Mesenchymal stem cell (in vitro differentiated cells and primary cell): ENCODE measurements at regions not wholly inside any gene's neighbourhood (a gene's known extent, or its start where the extent isn't known, plus 50 kb on each side); places are given as distances from the start of the nearest gene placed in this dataset.

Experiments
- DNase-seq: peaks from one replicate; pipeline ENCODE4 v3.0.0-alpha.2; 2013
- H2AFZ ChIP-seq: one replicate; pipeline ENCODE4 v1.6.1; 2013; ENCODE audit warnings: low read depth, mild to moderate bottlenecking, control low read depth, inconsistent platforms, low read length, moderate library complexity
- H2AK5ac ChIP-seq: 2 replicates; pipeline ENCODE4 v1.6.1; 2013; ENCODE audit warnings: low read length, moderate library complexity, mild to moderate bottlenecking, inconsistent platforms; ENCODE audit not compliant: severe bottlenecking
- H2BK120ac ChIP-seq: one replicate; pipeline ENCODE4 v1.6.1; 2013; ENCODE audit warnings: low read depth, mild to moderate bottlenecking, inconsistent platforms, low read length, moderate library complexity
- H2BK12ac ChIP-seq, 2 experiments: one replicate each; pipeline ENCODE4 v1.6.1; 2013; ENCODE audit warnings: inconsistent platforms in 2 of 2, low read length in 2 of 2, mild to moderate bottlenecking in 2 of 2, moderate library complexity in 2 of 2, control low read depth in 1 of 2
- H2BK15ac ChIP-seq: one replicate; pipeline ENCODE4 v1.6.1; 2013; ENCODE audit warnings: mild to moderate bottlenecking, low read depth, inconsistent platforms; ENCODE audit not compliant: poor library complexity, severe bottlenecking
- H2BK5ac ChIP-seq: 2 replicates; pipeline ENCODE4 v1.6.1; 2013; ENCODE audit warnings: low read depth, mild to moderate bottlenecking, low read length, control low read depth, inconsistent platforms; ENCODE audit not compliant: poor library complexity, severe bottlenecking
- H3K14ac ChIP-seq, 2 experiments: one replicate each; pipeline ENCODE4 v1.6.1; 2013; ENCODE audit warnings: inconsistent platforms in 2 of 2, low read length in 2 of 2, control low read depth in 1 of 2, mild to moderate bottlenecking in 1 of 2, moderate library complexity in 1 of 2
- H3K18ac ChIP-seq, 2 experiments: one replicate each; pipeline ENCODE4 v1.6.1; 2013; ENCODE audit warnings: inconsistent platforms in 2 of 2, low read length in 2 of 2, control low read depth in 1 of 2, low read depth in 1 of 2, mild to moderate bottlenecking in 1 of 2
- H3K23ac ChIP-seq, 2 experiments: one replicate each; pipeline ENCODE4 v1.6.1; 2013; ENCODE audit warnings: inconsistent platforms in 2 of 2, low read length in 2 of 2, mild to moderate bottlenecking in 2 of 2, moderate library complexity in 2 of 2, control low read depth in 1 of 2
- H3K27ac ChIP-seq: 2 replicates; pipeline ENCODE4 v1.5.1; 2013; ENCODE audit warnings: mild to moderate bottlenecking, moderate library complexity, low read length, control low read depth, inconsistent platforms; ENCODE audit not compliant: poor library complexity, severe bottlenecking
- H3K27me3 ChIP-seq, 2 experiments: 2 replicates each; pipeline versions ENCODE4 v1.6.1 to v1.7.0; 2013; ENCODE audit warnings: low read length in 2 of 2, mild to moderate bottlenecking in 2 of 2, moderate library complexity in 2 of 2, control low read depth in 1 of 2, inconsistent platforms in 1 of 2; ENCODE audit not compliant: control insufficient read depth in 1 of 2, insufficient read depth in 1 of 2
- H3K36me3 ChIP-seq, 2 experiments: 2 replicates each; pipeline versions ENCODE4 v1.6.1 to v1.7.0; 2013; ENCODE audit warnings: low read length in 2 of 2, control low read depth in 1 of 2, inconsistent platforms in 1 of 2, low read depth in 1 of 2, mild to moderate bottlenecking in 1 of 2; ENCODE audit not compliant: insufficient read depth in 2 of 2, control insufficient read depth in 1 of 2
- H3K4ac ChIP-seq, 2 experiments: one replicate each; pipeline ENCODE4 v1.6.1; 2013; ENCODE audit warnings: inconsistent platforms in 2 of 2, low read length in 2 of 2, mild to moderate bottlenecking in 2 of 2, moderate library complexity in 2 of 2, control low read depth in 1 of 2, low read depth in 1 of 2
- H3K4me1 ChIP-seq: 2 replicates; pipeline ENCODE4 v1.6.1; 2013; ENCODE audit warnings: low read depth, low read length, control low read depth; ENCODE audit not compliant: control insufficient read depth, insufficient read depth
- H3K4me2 ChIP-seq: 2 replicates; pipeline ENCODE4 v1.6.1; 2013; ENCODE audit warnings: low read length, mild to moderate bottlenecking, inconsistent platforms; ENCODE audit not compliant: poor library complexity, severe bottlenecking
- H3K4me3 ChIP-seq, 2 experiments: 2 replicates each; pipeline versions ENCODE4 v1.5.1 to v1.7.0; 2013; ENCODE audit warnings: low read length in 2 of 2, mild to moderate bottlenecking in 2 of 2, control low read depth in 1 of 2, low read depth in 1 of 2; ENCODE audit not compliant: insufficient read depth in 1 of 2
- H3K79me1 ChIP-seq: replicated peaks from 2 replicates; pipeline ENCODE4 v1.6.1; 2013; ENCODE audit warnings: mild to moderate bottlenecking, control low read depth, low read length, inconsistent platforms; ENCODE audit not compliant: poor library complexity, severe bottlenecking
- H3K9ac ChIP-seq: 2 replicates; pipeline ENCODE4 v1.7.0; 2013; ENCODE audit warnings: mild to moderate bottlenecking, low read length, moderate library complexity
- H3K9me3 ChIP-seq: 2 replicates; pipeline ENCODE4 v1.7.0; 2013; ENCODE audit warnings: mild to moderate bottlenecking, low read length; ENCODE audit not compliant: control insufficient read depth
- H4K8ac ChIP-seq: one replicate; pipeline ENCODE4 v1.6.1; 2013; ENCODE audit warnings: inconsistent platforms, mild to moderate bottlenecking, low read length, moderate library complexity
- H4K91ac ChIP-seq: one replicate; pipeline ENCODE4 v1.6.1; 2013; ENCODE audit warnings: mild to moderate bottlenecking, low read length, inconsistent platforms
- WGBS: methylation state at CpG from one replicate; pipeline ENCODE4 v1.1.7; 2013; ENCODE audit warnings: mixed read lengths; 5-methylcytosine and 5-hydroxymethylcytosine counted together

GRCh38 chr13:63696055-63696454 lies 2280.4 kb upstream of the PCDH20 start:
- Histone ChIP-seq H3K4me3 (no peak overlapping the region), H2BK120ac (no peak overlapping the region), H2AFZ (no peak overlapping the region), H3K14ac (no peak overlapping the region), H3K4ac (no peak overlapping the region), H4K8ac (no peak overlapping the region), H2BK5ac (no peak overlapping the region), H3K36me3 (no peaks in the 10 kb centered on the region), H3K18ac (no peak overlapping the region), H2BK15ac (no peak overlapping the region), H3K79me1 (no peaks in the 10 kb centered on the region), H3K4me2 (no peak overlapping the region), H4K91ac (no peak overlapping the region), H2BK12ac (no peak overlapping the region), H3K23ac (no peak overlapping the region), H3K4me1 (no peaks in the 10 kb centered on the region), H3K9me3 (no peaks in the 10 kb centered on the region), H3K27me3 (no peaks in the 10 kb centered on the region), H3K27ac (no peak overlapping the region), H2AK5ac (no peak overlapping the region), H3K9ac (no peak overlapping the region)
- peak; percentile 68 for DNase-seq

DNA sequence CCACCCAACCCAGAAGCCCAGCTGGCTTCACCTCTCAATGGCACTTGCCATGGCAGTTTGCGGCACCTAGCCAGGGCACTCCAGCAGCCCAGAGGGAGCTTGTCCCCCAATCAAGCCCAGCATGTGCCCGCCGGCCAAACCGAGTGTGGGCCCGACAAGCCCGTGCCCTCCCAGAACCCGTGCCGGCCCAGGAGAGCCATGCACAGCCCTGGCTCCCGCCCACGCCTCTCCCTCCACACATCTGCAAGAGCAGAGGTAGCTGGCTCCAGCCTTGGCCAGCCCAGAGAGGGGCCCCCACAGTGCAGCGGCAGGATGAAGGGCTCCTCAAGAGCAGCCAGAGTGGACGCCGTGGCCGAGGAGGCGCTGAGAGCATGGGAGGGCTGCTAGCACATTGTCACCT lies 2278.0 kb upstream of the PCDH20 start:
- no peak overlapping the region for H2AFZ ChIP-seq
- no peaks in the 10 kb centered on the region for H3K4me1 ChIP-seq
- no peak overlapping the region for H2BK5ac ChIP-seq
- no peak overlapping the region for H3K14ac ChIP-seq
- H2BK120ac ChIP-seq = no peak overlapping the region
- H4K91ac ChIP-seq = no peak overlapping the region
- H2BK12ac ChIP-seq = peak overlapping the region in 1 of 2 experiments; percentile 17
- H2BK15ac ChIP-seq = no peak overlapping the region
- H3K4ac ChIP-seq = no peak overlapping the region
- H3K18ac ChIP-seq = no peak overlapping the region
- no peak overlapping the region for H2AK5ac ChIP-seq
- no peak overlapping the region for H3K4me2 ChIP-seq
- H3K23ac ChIP-seq = no peak overlapping the region
- no peak for DNase-seq
- H3K79me1 ChIP-seq = no peaks in the 10 kb centered on the region
- no peaks in the 10 kb centered on the region for H3K27me3 ChIP-seq
- no peaks in the 10 kb centered on the region for H3K9me3 ChIP-seq
- WGBS = 97% methylated on average over 15 of the region's 15 CpGs
- no peak overlapping the region for H3K9ac ChIP-seq
- no peaks in the 10 kb centered on the region for H3K36me3 ChIP-seq
- H3K4me3 ChIP-seq = no peak overlapping the region
- H4K8ac ChIP-seq = no peak overlapping the region
- no peak overlapping the region for H3K27ac ChIP-seq

DNA sequence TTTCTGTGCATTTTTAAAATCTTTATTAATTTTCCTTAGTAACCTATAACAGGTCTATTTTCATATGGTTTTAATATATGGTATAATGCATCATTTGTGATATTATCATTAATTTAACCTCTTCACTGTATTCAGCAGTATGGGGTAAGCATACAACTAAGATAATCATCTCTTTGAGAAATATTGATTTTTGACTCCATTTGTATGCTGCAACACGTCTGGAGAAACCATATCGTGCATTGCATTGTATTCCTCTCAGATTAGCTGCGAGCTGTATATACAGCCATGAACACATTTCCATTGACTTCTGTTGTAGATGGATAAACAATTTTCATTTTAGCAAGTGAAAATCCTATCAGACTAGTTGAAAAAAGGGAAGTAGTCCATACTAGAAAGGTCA lies 2275.8 kb upstream of the PCDH20 start:
- Histone ChIP-seq H3K27ac (no peak overlapping the region), H2BK5ac (no peak overlapping the region), H3K79me1 (no peaks in the 10 kb centered on the region), H2AK5ac (no peak overlapping the region), H3K27me3 (no peaks in the 10 kb centered on the region), H3K18ac (no peak overlapping the region), H2BK12ac (no peak overlapping the region), H4K91ac (no peak overlapping the region), H3K9ac (no peak overlapping the region), H2AFZ (no peak overlapping the region), H3K14ac (no peak overlapping the region), H3K36me3 (no peaks in the 10 kb centered on the region), H2BK120ac (no peak overlapping the region), H4K8ac (no peak overlapping the region), H2BK15ac (no peak overlapping the region), H3K9me3 (no peaks in the 10 kb centered on the region), H3K4me1 (no peaks in the 10 kb centered on the region), H3K4ac (no peak overlapping the region), H3K23ac (no peak overlapping the region), H3K4me2 (no peak overlapping the region), H3K4me3 (no peak overlapping the region)
- DNase-seq = no peak
- WGBS = no CpG with 5 or more reads among the region's 3 CpGs

- no peak overlapping the region for H2BK5ac ChIP-seq
- no peaks in the 10 kb centered on the region for H3K9me3 ChIP-seq
- no peak overlapping the region for H3K4ac ChIP-seq
- no peak overlapping the region for H2BK120ac ChIP-seq
- no peak for DNase-seq
- no peaks in the 10 kb centered on the region for H3K79me1 ChIP-seq
- no peak overlapping the region for H4K8ac ChIP-seq
- no peak overlapping the region for H3K14ac ChIP-seq
- no peak overlapping the region for H3K9ac ChIP-seq
- H3K4me1 ChIP-seq = no peaks in the 10 kb centered on the region
- no peak overlapping the region for H3K23ac ChIP-seq
- no peaks in the 10 kb centered on the region for H3K36me3 ChIP-seq
- H2BK15ac ChIP-seq = no peak overlapping the region
- H2BK12ac ChIP-seq = no peak overlapping the region
- no peak overlapping the region for H3K4me3 ChIP-seq
- H3K27ac ChIP-seq = no peak overlapping the region
- H3K18ac ChIP-seq = no peak overlapping the region
- H3K27me3 ChIP-seq = no peaks in the 10 kb centered on the region
- no peak overlapping the region for H2AK5ac ChIP-seq
- no peak overlapping the region for H4K91ac ChIP-seq
- 57% methylated on average over 5 of the region's 5 CpGs for WGBS
- no peak overlapping the region for H2AFZ ChIP-seq
- H3K4me2 ChIP-seq = no peak overlapping the region
Measured at GRCh38 chr13:63690672-63691071, 2275.0 kb upstream of the PCDH20 start.
